ENCODE measurements at regions not wholly inside any gene's neighbourhood (a gene's known extent, or its start where the extent isn't known, plus 50 kb on each side); places are given as distances from the start of the nearest gene placed in this dataset.

GRCh38 chr4:32560306-32560705, 1840.1 kb downstream of the PCDH7 start:
- no peaks in the 10 kb centered on the region for H3K36me3 ChIP-seq (ENCODE audit: insufficient read depth, low read length)
- H3K27me3 ChIP-seq (ENCODE audit: control insufficient read depth in 1 of 2, insufficient read depth in 2 of 2, low read length in 2 of 2), result no peaks in the 10 kb centered on the region
- H3K9me3 ChIP-seq (ENCODE audit: low read length), result no peaks in the 10 kb centered on the region
- H3K4me1 ChIP-seq (ENCODE audit: insufficient read depth, low read length), result no peaks in the 10 kb centered on the region
- no peak overlapping the region for H3K27ac ChIP-seq (ENCODE audit: low read depth, low read length)
- H3K4me3 ChIP-seq (ENCODE audit: low read depth in 1 of 2, low read length in 2 of 2), result peak overlapping the region in 1 of 2 donors; percentile 28
- no peak overlapping the region for H3K9ac ChIP-seq (ENCODE audit: low read length)

GRCh38 chr4:32562010-32562409, 1841.8 kb downstream of the PCDH7 start:
- H3K9me3 ChIP-seq (ENCODE audit: low read length), result no peaks in the 10 kb centered on the region
- H3K4me3 ChIP-seq (ENCODE audit: low read depth in 1 of 2, low read length in 2 of 2), result no peak overlapping the region
- no peak overlapping the region for H3K9ac ChIP-seq (ENCODE audit: low read length)
- no peaks in the 10 kb centered on the region for H3K27me3 ChIP-seq (ENCODE audit: control insufficient read depth in 1 of 2, insufficient read depth in 2 of 2, low read length in 2 of 2)
- H3K4me1 ChIP-seq (ENCODE audit: insufficient read depth, low read length), result no peaks in the 10 kb centered on the region
- no peaks in the 10 kb centered on the region for H3K36me3 ChIP-seq (ENCODE audit: insufficient read depth, low read length)
- H3K27ac ChIP-seq (ENCODE audit: low read depth, low read length), result no peak overlapping the region

- Histone ChIP-seq H3K4me1 (ENCODE audit: insufficient read depth, low read length) (no peaks in the 10 kb centered on the region), H3K4me3 (ENCODE audit: low read depth in 1 of 2, low read length in 2 of 2) (no peak overlapping the region), H3K9ac (ENCODE audit: low read length) (no peak overlapping the region), H3K36me3 (ENCODE audit: insufficient read depth, low read length) (no peaks in the 10 kb centered on the region), H3K27ac (ENCODE audit: low read depth, low read length) (no peak overlapping the region), H3K9me3 (ENCODE audit: low read length) (no peaks in the 10 kb centered on the region), H3K27me3 (ENCODE audit: control insufficient read depth in 1 of 2, insufficient read depth in 2 of 2, low read length in 2 of 2) (no peaks in the 10 kb centered on the region)
These were observed 1844.5 kb downstream of the PCDH7 start for GRCh38 chr4:32564626-32565025.

- H3K27me3 ChIP-seq (ENCODE audit: control insufficient read depth in 1 of 2, insufficient read depth in 2 of 2, low read length in 2 of 2), result no peaks in the 10 kb centered on the region
- H3K9ac ChIP-seq (ENCODE audit: low read length), result no peak overlapping the region
- no peaks in the 10 kb centered on the region for H3K9me3 ChIP-seq (ENCODE audit: low read length)
- H3K36me3 ChIP-seq (ENCODE audit: insufficient read depth, low read length), result no peaks in the 10 kb centered on the region
- H3K4me1 ChIP-seq (ENCODE audit: insufficient read depth, low read length), result no peaks in the 10 kb centered on the region
- no peak overlapping the region for H3K27ac ChIP-seq (ENCODE audit: low read depth, low read length)
- H3K4me3 ChIP-seq (ENCODE audit: low read depth in 1 of 2, low read length in 2 of 2), result no peak overlapping the region
These were observed 1849.7 kb downstream of the PCDH7 start for GRCh38 chr4:32569861-32570260.

DNA sequence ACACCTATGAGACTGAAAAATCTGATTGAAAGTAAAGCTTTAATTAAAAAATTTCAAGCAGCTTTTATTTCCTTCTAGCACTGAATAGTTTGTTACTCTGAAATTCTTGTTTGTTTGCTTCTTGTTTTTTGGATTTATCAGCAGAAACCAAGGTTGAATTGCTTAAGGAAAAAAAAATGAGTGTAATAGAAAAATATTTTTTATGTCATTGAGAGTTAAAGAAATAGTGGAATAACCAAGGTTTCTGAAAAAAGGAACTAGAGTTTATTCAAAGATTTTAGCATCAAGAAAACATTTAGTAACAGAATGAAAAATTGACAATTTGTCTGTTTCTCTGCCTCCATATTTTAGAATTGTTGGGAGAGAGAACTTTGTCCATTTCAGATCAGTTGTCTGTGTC, 1852.2 kb downstream of the PCDH7 start:
- no peaks in the 10 kb centered on the region for H3K4me1 ChIP-seq (ENCODE audit: insufficient read depth, low read length)
- no peak overlapping the region for H3K4me3 ChIP-seq (ENCODE audit: low read depth in 1 of 2, low read length in 2 of 2)
- no peak overlapping the region for H3K9ac ChIP-seq (ENCODE audit: low read length)
- H3K27me3 ChIP-seq (ENCODE audit: control insufficient read depth in 1 of 2, insufficient read depth in 2 of 2, low read length in 2 of 2), result no peaks in the 10 kb centered on the region
- H3K9me3 ChIP-seq (ENCODE audit: low read length), result no peaks in the 10 kb centered on the region
- H3K36me3 ChIP-seq (ENCODE audit: insufficient read depth, low read length), result no peaks in the 10 kb centered on the region
- no peak overlapping the region for H3K27ac ChIP-seq (ENCODE audit: low read depth, low read length)

GRCh38 chr4:32574803-32575202, 1854.6 kb downstream of the PCDH7 start:
- H3K36me3 ChIP-seq (ENCODE audit: insufficient read depth, low read length), result no peaks in the 10 kb centered on the region
- no peaks in the 10 kb centered on the region for H3K9me3 ChIP-seq (ENCODE audit: low read length)
- H3K9ac ChIP-seq (ENCODE audit: low read length), result no peak overlapping the region
- no peaks in the 10 kb centered on the region for H3K27me3 ChIP-seq (ENCODE audit: control insufficient read depth in 1 of 2, insufficient read depth in 2 of 2, low read length in 2 of 2)
- H3K4me1 ChIP-seq (ENCODE audit: insufficient read depth, low read length), result no peaks in the 10 kb centered on the region
- no peak overlapping the region for H3K27ac ChIP-seq (ENCODE audit: low read depth, low read length)
- no peak overlapping the region for H3K4me3 ChIP-seq (ENCODE audit: low read depth in 1 of 2, low read length in 2 of 2)

DNA sequence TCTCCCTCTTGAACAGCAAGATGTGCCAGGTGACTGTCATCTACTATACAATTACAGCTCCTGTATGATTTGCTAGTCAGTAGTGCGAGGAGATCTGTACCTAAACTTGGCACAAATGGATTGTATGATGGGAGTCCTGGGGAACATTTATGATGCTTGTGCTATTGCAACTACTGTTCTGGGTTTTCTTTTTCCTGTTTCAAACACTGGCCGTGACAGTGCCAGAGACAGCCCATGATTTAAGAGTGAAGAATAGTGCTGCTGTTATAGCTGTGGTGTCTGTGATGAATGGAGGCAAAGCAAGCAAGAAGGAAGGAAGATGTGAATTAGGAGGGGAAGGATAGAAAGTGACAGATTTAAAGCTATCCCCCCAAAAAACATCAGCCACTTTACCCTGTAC, 1868.9 kb downstream of the PCDH7 start:
- Histone ChIP-seq H3K9me3 (ENCODE audit: low read length) (no peaks in the 10 kb centered on the region), H3K27me3 (ENCODE audit: control insufficient read depth in 1 of 2, insufficient read depth in 2 of 2, low read length in 2 of 2) (no peaks in the 10 kb centered on the region), H3K27ac (ENCODE audit: low read depth, low read length) (no peak overlapping the region), H3K36me3 (ENCODE audit: insufficient read depth, low read length) (no peaks in the 10 kb centered on the region), H3K9ac (ENCODE audit: low read length) (no peak overlapping the region), H3K4me3 (ENCODE audit: low read depth in 1 of 2, low read length in 2 of 2) (no peak overlapping the region), H3K4me1 (ENCODE audit: insufficient read depth, low read length) (no peaks in the 10 kb centered on the region)

GRCh38 chr4:32589853-32590252, 1869.7 kb downstream of the PCDH7 start:
- no peak overlapping the region for H3K4me3 ChIP-seq (ENCODE audit: low read depth in 1 of 2, low read length in 2 of 2)
- no peak overlapping the region for H3K9ac ChIP-seq (ENCODE audit: low read length)
- H3K36me3 ChIP-seq (ENCODE audit: insufficient read depth, low read length), result no peaks in the 10 kb centered on the region
- no peaks in the 10 kb centered on the region for H3K9me3 ChIP-seq (ENCODE audit: low read length)
- H3K27me3 ChIP-seq (ENCODE audit: control insufficient read depth in 1 of 2, insufficient read depth in 2 of 2, low read length in 2 of 2), result no peaks in the 10 kb centered on the region
- no peaks in the 10 kb centered on the region for H3K4me1 ChIP-seq (ENCODE audit: insufficient read depth, low read length)
- no peak overlapping the region for H3K27ac ChIP-seq (ENCODE audit: low read depth, low read length)

GRCh38 chr4:32597354-32597753, 1877.2 kb downstream of the PCDH7 start:
- no peaks in the 10 kb centered on the region for H3K36me3 ChIP-seq (ENCODE audit: insufficient read depth, low read length)
- no peaks in the 10 kb centered on the region for H3K4me1 ChIP-seq (ENCODE audit: insufficient read depth, low read length)
- no peaks in the 10 kb centered on the region for H3K9me3 ChIP-seq (ENCODE audit: low read length)
- H3K27ac ChIP-seq (ENCODE audit: low read depth, low read length), result no peak overlapping the region
- no peaks in the 10 kb centered on the region for H3K27me3 ChIP-seq (ENCODE audit: control insufficient read depth in 1 of 2, insufficient read depth in 2 of 2, low read length in 2 of 2)
- no peak overlapping the region for H3K9ac ChIP-seq (ENCODE audit: low read length)
- no peak overlapping the region for H3K4me3 ChIP-seq (ENCODE audit: low read depth in 1 of 2, low read length in 2 of 2)

GRCh38 chr4:32601848-32602247, 1881.7 kb downstream of the PCDH7 start:
- no peaks in the 10 kb centered on the region for H3K36me3 ChIP-seq (ENCODE audit: insufficient read depth, low read length)
- no peaks in the 10 kb centered on the region for H3K9me3 ChIP-seq (ENCODE audit: low read length)
- H3K9ac ChIP-seq (ENCODE audit: low read length), result no peak overlapping the region
- no peak overlapping the region for H3K4me3 ChIP-seq (ENCODE audit: low read depth in 1 of 2, low read length in 2 of 2)
- no peaks in the 10 kb centered on the region for H3K4me1 ChIP-seq (ENCODE audit: insufficient read depth, low read length)
- no peak overlapping the region for H3K27ac ChIP-seq (ENCODE audit: low read depth, low read length)
- H3K27me3 ChIP-seq (ENCODE audit: control insufficient read depth in 1 of 2, insufficient read depth in 2 of 2, low read length in 2 of 2), result no peaks in the 10 kb centered on the region

GRCh38 chr4:32607978-32608377, 1887.8 kb downstream of the PCDH7 start:
- Histone ChIP-seq H3K36me3 (ENCODE audit: insufficient read depth, low read length) (no peaks in the 10 kb centered on the region), H3K27me3 (ENCODE audit: control insufficient read depth in 1 of 2, insufficient read depth in 2 of 2, low read length in 2 of 2) (no peaks in the 10 kb centered on the region), H3K4me1 (ENCODE audit: insufficient read depth, low read length) (no peaks in the 10 kb centered on the region), H3K9ac (ENCODE audit: low read length) (no peak overlapping the region), H3K27ac (ENCODE audit: low read depth, low read length) (no peak overlapping the region), H3K4me3 (ENCODE audit: low read depth in 1 of 2, low read length in 2 of 2) (no peak overlapping the region), H3K9me3 (ENCODE audit: low read length) (no peaks in the 10 kb centered on the region)

DNA sequence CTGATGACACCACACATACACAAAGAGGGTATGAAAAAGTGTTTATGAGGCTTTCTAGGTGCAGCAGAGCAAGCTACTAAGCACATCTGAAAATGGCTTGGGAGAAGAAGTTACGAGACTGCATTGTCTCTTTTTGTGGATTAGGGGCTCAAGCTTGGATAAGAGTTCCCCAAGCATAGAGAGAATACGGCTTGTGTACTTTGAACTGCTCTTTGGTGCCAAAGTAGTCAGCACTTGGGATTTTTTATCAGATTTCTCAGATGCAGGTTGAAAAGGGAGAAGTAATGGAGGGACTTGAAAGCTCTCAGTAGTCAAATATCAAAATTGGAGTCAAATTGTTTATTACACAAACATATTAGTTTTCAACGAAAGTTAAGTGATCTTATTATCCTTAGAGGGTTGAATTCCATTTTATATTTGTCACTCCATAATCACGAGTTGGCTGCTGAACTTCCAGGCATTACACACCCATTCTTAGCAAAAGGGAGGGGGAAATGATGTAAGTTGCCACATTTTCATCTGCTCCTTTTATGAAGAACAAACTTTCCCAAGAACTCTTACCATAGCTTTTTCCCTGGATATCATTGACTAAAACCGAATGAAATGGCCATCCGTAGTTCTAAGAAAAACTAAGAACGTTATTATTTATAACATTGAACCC, 1904.9 kb downstream of the PCDH7 start:
- Histone ChIP-seq H3K27me3 (ENCODE audit: control insufficient read depth in 1 of 2, insufficient read depth in 2 of 2, low read length in 2 of 2) (no peaks in the 10 kb centered on the region), H3K9me3 (ENCODE audit: low read length) (no peaks in the 10 kb centered on the region), H3K27ac (ENCODE audit: low read depth, low read length) (no peak overlapping the region), H3K4me3 (ENCODE audit: low read depth in 1 of 2, low read length in 2 of 2) (no peak overlapping the region), H3K4me1 (ENCODE audit: insufficient read depth, low read length) (no peaks in the 10 kb centered on the region), H3K9ac (ENCODE audit: low read length) (no peak overlapping the region), H3K36me3 (ENCODE audit: insufficient read depth, low read length) (no peaks in the 10 kb centered on the region)
